Endodermal cell (in vitro differentiated cells): ENCODE measurements at regions not wholly inside any gene's neighbourhood (a gene's known extent, or its start where the extent isn't known, plus 50 kb on each side); places are given as distances from the start of the nearest gene placed in this dataset.

Experiments used
- DNase-seq: peaks from one replicate; pipeline ENCODE4 v3.0.0-alpha.2; 2017
- H3K27ac ChIP-seq: 2 replicates; pipeline ENCODE4 v1.5.1; 2013; ENCODE audit warnings: mild to moderate bottlenecking, low read depth, low read length, moderate library complexity
- H3K27me3 ChIP-seq: 2 replicates; pipeline ENCODE4 v1.6.1; 2013; ENCODE audit warnings: mild to moderate bottlenecking, low read length, moderate library complexity; ENCODE audit not compliant: insufficient read depth, control insufficient read depth, poor library complexity, severe bottlenecking
- H3K36me3 ChIP-seq: 2 replicates; pipeline ENCODE4 v1.7.0; 2013; ENCODE audit warnings: mild to moderate bottlenecking, low read length, moderate library complexity; ENCODE audit not compliant: control insufficient read depth, insufficient read depth
- H3K4me1 ChIP-seq: one replicate; pipeline ENCODE4 v1.7.0; 2013; ENCODE audit warnings: low read length; ENCODE audit not compliant: control insufficient read depth, insufficient read depth
- H3K4me3 ChIP-seq: 2 replicates; pipeline ENCODE4 v1.5.1; 2013; ENCODE audit warnings: mild to moderate bottlenecking, low read length, moderate library complexity
- H3K9ac ChIP-seq: 2 replicates; pipeline ENCODE4 v1.6.1; 2013; ENCODE audit warnings: mild to moderate bottlenecking, low read length, moderate library complexity; ENCODE audit not compliant: poor library complexity, severe bottlenecking; ENCODE audit errors: extremely low read depth
- H3K9me3 ChIP-seq: 2 replicates; pipeline ENCODE4 v1.6.1; 2013; ENCODE audit warnings: mild to moderate bottlenecking, low read length, moderate library complexity; ENCODE audit not compliant: control insufficient read depth
- H3K27ac Mint-ChIP-seq: 2 replicates; pipeline ENCODE4 v1.8.0; 2020; ENCODE audit warnings: mixed read lengths
- H3K27me3 Mint-ChIP-seq: 2 replicates; pipeline ENCODE4 v1.8.0; 2021; ENCODE audit warnings: mild to moderate bottlenecking, mixed read lengths; ENCODE audit not compliant: insufficient read depth
- H3K36me3 Mint-ChIP-seq: 2 replicates; pipeline ENCODE4 v1.8.0; 2020; ENCODE audit warnings: low read depth, mixed read lengths
- H3K4me1 Mint-ChIP-seq: 2 replicates; pipeline ENCODE4 v1.8.0; 2020; ENCODE audit warnings: mixed read lengths
- H3K4me3 Mint-ChIP-seq: 2 replicates; pipeline ENCODE4 v1.8.0; 2020; ENCODE audit warnings: mild to moderate bottlenecking, moderate library complexity, mixed read lengths
- H3K9me3 Mint-ChIP-seq: 2 replicates; pipeline ENCODE4 v1.8.0; 2020; ENCODE audit warnings: mild to moderate bottlenecking, mixed read lengths
- WGBS, 2 experiments: methylation state at CpG; one replicate each; pipeline versions ENCODE4 v1.1.5 to v1.1.7; 2013; ENCODE audit warnings: missing lambda C conversion rate in 2 of 2, mixed read lengths in 1 of 2; ENCODE audit not compliant: insufficient coverage in 1 of 2, insufficient read length in 1 of 2; 5-methylcytosine and 5-hydroxymethylcytosine counted together
- TF ChIP-seq, protein P1 (sequence below): fragments of 200-600 bp; sonication (generic); conservative IDR thresholded peaks from 2 replicates; pipeline ENCODE4 v1.5.0; 2021; ENCODE audit warnings: antibody characterized with exemption, mild to moderate bottlenecking

DNA sequence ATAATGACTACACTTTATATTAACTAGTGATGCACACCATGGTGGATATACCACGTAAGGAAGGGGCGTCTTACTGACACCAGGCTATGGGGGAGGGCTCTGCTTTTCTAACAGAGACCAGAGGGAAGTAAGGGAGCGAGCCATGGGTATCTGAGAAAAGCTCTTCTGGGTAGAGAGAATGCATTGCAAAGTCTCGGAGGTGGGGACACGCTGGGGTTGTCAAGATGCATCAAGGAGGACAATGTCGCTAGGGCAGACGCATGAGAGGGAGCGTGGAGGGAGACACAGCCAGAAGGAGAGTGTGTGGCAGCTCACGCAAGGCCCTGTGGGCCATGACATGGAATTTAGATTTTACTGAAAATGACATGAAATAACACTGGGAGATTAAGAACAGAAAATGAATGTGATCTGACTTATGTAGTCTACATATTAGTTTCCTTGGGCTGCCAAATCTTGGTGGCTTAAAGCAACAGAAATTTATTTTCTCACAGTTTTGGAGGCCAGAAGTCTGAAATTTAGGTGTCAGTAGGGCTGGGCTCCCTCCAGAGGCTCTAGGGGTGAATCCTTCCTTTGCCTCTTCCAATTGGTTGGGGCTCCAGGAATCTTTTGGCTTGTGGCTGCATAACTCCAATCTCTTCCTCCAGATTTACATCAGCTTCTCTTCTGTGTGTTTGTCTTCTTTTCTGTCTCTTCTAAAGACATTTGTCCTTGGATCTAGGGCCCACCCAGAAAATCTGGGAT lies 352.2 kb downstream of the CYRIA start:
- WGBS, 2 experiments, result 89 to 92% methylated on average over 8 to 9 of the region's 9 CpGs
- Mint-ChIP-seq H3K27ac (no peak overlapping the region), H3K9me3 (no peaks in the 10 kb centered on the region), H3K4me1 (peaks cover 3% of the 10 kb centered on the region), H3K27me3 (peaks cover 3% of the 10 kb centered on the region), H3K36me3 (no peaks in the 10 kb centered on the region), H3K4me3 (no peak overlapping the region)
- Histone ChIP-seq H3K27me3 (no peaks in the 10 kb centered on the region), H3K9ac (no peak overlapping the region), H3K36me3 (no peaks in the 10 kb centered on the region), H3K9me3 (no peaks in the 10 kb centered on the region), H3K4me3 (no peak overlapping the region), H3K27ac (no peak overlapping the region), H3K4me1 (peaks cover under 1% of the 10 kb centered on the region)
- TF ChIP-seq, protein P1, sequence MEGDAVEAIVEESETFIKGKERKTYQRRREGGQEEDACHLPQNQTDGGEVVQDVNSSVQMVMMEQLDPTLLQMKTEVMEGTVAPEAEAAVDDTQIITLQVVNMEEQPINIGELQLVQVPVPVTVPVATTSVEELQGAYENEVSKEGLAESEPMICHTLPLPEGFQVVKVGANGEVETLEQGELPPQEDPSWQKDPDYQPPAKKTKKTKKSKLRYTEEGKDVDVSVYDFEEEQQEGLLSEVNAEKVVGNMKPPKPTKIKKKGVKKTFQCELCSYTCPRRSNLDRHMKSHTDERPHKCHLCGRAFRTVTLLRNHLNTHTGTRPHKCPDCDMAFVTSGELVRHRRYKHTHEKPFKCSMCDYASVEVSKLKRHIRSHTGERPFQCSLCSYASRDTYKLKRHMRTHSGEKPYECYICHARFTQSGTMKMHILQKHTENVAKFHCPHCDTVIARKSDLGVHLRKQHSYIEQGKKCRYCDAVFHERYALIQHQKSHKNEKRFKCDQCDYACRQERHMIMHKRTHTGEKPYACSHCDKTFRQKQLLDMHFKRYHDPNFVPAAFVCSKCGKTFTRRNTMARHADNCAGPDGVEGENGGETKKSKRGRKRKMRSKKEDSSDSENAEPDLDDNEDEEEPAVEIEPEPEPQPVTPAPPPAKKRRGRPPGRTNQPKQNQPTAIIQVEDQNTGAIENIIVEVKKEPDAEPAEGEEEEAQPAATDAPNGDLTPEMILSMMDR, result no peak
- no peak for DNase-seq

DNA sequence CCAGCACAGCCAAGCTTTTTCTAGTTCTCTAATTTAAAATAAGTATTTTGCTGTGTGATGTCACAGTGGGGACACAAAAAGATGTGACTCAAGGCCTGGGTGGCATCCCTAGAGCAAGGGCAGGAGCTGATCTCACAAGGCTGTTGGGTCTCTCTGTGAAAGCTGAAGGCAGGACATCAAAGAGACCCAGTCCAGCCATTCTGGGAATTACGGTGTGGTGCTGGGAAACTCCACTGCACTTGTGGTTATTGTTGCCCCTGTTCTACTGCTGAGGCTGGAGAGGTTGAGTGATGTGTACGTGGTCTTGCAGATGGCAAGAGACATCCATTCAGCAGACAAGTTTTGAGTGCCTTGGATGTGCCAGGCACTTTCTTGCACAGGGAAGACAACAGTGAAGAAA lies 352.9 kb downstream of the CYRIA start:
- no peak overlapping the region for H3K27ac ChIP-seq
- Mint-ChIP-seq H3K36me3 (no peaks in the 10 kb centered on the region), H3K9me3 (no peaks in the 10 kb centered on the region), H3K27me3 (peaks cover 3% of the 10 kb centered on the region), H3K4me1 (no peaks in the 10 kb centered on the region), H3K27ac (no peak overlapping the region), H3K4me3 (no peak overlapping the region)
- H3K9me3 ChIP-seq, result no peaks in the 10 kb centered on the region
- 88 to 100% methylated on average over 1 to 2 of the region's 2 CpGs for WGBS, 2 experiments
- no peaks in the 10 kb centered on the region for H3K36me3 ChIP-seq
- H3K4me3 ChIP-seq, result no peak overlapping the region
- no peaks in the 10 kb centered on the region for H3K27me3 ChIP-seq
- DNase-seq, result no peak
- H3K9ac ChIP-seq, result no peak overlapping the region
- H3K4me1 ChIP-seq, result no peaks in the 10 kb centered on the region
- TF ChIP-seq, protein P1, result no peak

DNA sequence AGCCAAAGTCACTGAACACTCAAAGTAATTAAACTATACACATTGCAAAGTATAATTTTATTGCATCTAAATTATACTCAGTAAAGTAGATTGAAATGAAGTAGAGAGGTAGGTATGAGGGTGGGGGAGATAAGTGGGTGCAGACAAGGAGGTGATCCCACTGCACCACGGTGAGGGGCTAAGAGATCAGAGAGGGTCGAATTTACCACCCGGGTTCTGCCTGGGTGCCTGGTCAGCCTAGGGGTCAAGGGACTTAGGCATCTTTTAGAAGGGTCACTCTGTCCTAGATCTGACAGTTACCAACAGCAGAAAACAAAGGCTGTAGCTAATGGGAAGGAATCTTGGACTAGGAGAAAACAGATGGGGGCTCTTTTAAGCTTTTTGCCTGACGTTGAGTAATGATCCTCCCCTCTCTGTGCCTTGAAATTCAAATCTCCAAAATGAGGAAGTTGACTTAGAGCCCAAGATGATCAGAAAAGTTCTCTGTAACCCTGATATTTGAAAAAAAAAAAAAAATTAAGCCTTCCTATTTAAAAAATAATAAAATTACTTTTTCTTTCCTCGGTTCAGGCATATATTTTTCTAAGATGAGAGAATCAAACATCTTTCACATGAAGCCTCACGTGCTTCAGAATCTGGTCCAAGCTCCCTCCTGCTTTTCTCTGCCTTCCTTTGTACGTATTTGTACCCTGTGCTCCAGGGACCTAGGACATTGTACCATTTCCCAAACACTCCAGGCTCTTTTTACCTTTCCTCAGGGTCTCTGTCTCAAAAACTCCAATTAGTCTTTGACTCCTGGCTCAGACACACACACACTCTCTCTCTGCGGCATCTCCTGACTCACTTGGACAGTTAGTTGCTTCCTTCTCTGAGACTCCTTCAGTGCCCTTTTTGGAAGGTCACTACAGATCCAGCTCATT lies 353.9 kb downstream of the CYRIA start:
- H3K36me3 ChIP-seq, result no peaks in the 10 kb centered on the region
- no peaks in the 10 kb centered on the region for H3K4me1 Mint-ChIP-seq
- no peaks in the 10 kb centered on the region for H3K27me3 ChIP-seq
- no peak for DNase-seq
- no peak overlapping the region for H3K27ac Mint-ChIP-seq
- H3K9ac ChIP-seq, result no peak overlapping the region
- no peak overlapping the region for H3K4me3 ChIP-seq
- TF ChIP-seq, protein P1, result no peak
- peaks cover 3% of the 10 kb centered on the region for H3K27me3 Mint-ChIP-seq
- no peak overlapping the region for H3K4me3 Mint-ChIP-seq
- H3K9me3 ChIP-seq, result no peaks in the 10 kb centered on the region
- H3K36me3 Mint-ChIP-seq, result no peaks in the 10 kb centered on the region
- no peak overlapping the region for H3K27ac ChIP-seq
- H3K9me3 Mint-ChIP-seq, result no peaks in the 10 kb centered on the region
- no peaks in the 10 kb centered on the region for H3K4me1 ChIP-seq
- 87 to 90% methylated on average over 6 to 8 of the region's 8 CpGs for WGBS, 2 experiments
